ENCODE measurements at regions not wholly inside any gene's neighbourhood (a gene's known extent, or its start where the extent isn't known, plus 50 kb on each side); places are given as distances from the start of the nearest gene placed in this dataset.

GRCh38 chr1:217078959-217079358, 355.7 kb upstream of the ESRRG start:
- ATAC-seq (ENCODE audit: low FRiP score in 2 of 2) (no peak), DNase-seq (no peak)
- Histone ChIP-seq H3K9me3 (no peaks in the 10 kb centered on the region), H3K4me1 (no peaks in the 10 kb centered on the region), H3K36me3 (no peaks in the 10 kb centered on the region), H3K27me3 (no peaks in the 10 kb centered on the region), H3K27ac (no peak overlapping the region), H3K4me3 (no peak overlapping the region)
- TF ChIP-seq POLR2AphosphoS5 (IDR thresholded peaks at IDR 0.05), result no peak
- TF ChIP-seq, protein P1, sequence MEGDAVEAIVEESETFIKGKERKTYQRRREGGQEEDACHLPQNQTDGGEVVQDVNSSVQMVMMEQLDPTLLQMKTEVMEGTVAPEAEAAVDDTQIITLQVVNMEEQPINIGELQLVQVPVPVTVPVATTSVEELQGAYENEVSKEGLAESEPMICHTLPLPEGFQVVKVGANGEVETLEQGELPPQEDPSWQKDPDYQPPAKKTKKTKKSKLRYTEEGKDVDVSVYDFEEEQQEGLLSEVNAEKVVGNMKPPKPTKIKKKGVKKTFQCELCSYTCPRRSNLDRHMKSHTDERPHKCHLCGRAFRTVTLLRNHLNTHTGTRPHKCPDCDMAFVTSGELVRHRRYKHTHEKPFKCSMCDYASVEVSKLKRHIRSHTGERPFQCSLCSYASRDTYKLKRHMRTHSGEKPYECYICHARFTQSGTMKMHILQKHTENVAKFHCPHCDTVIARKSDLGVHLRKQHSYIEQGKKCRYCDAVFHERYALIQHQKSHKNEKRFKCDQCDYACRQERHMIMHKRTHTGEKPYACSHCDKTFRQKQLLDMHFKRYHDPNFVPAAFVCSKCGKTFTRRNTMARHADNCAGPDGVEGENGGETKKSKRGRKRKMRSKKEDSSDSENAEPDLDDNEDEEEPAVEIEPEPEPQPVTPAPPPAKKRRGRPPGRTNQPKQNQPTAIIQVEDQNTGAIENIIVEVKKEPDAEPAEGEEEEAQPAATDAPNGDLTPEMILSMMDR (IDR thresholded peaks at IDR 0.05), result no peak
- TF ChIP-seq EP300 (IDR thresholded peaks at IDR 0.05), result no peak
- no peak for TF ChIP-seq POLR2A (IDR thresholded peaks at IDR 0.05)
- WGBS, 2 donors, result 69 to 78% methylated on average over 1 of the region's 1 CpG

GRCh38 chr1:217078078-217078690, 355.0 kb upstream of the ESRRG start:
- Histone ChIP-seq H3K36me3 (no peaks in the 10 kb centered on the region), H3K4me3 (no peak overlapping the region), H3K4me1 (no peaks in the 10 kb centered on the region), H3K27me3 (no peaks in the 10 kb centered on the region), H3K27ac (no peak overlapping the region), H3K9me3 (no peaks in the 10 kb centered on the region)
- TF ChIP-seq POLR2AphosphoS5 (IDR thresholded peaks at IDR 0.05), result no peak
- TF ChIP-seq, protein P1 (IDR thresholded peaks at IDR 0.05), result no peak
- TF ChIP-seq EP300 (IDR thresholded peaks at IDR 0.05), result no peak
- TF ChIP-seq POLR2A (IDR thresholded peaks at IDR 0.05), result no peak
- DNase-seq (no peak), ATAC-seq (ENCODE audit: low FRiP score in 2 of 2) (no peak)
- WGBS, 2 donors, result 52 to 58% methylated on average over 5 of the region's 5 CpGs

- Histone ChIP-seq H3K27me3 (no peaks in the 10 kb centered on the region), H3K36me3 (no peaks in the 10 kb centered on the region), H3K9me3 (no peaks in the 10 kb centered on the region), H3K4me1 (no peaks in the 10 kb centered on the region), H3K27ac (no peak overlapping the region), H3K4me3 (no peak overlapping the region)
- DNase-seq (no peak), ATAC-seq (ENCODE audit: low FRiP score in 2 of 2) (no peak)
- WGBS, 2 donors, result 80 to 87% methylated on average over 3 of the region's 3 CpGs
- TF ChIP-seq EP300 (IDR thresholded peaks at IDR 0.05) (no peak), POLR2A (IDR thresholded peaks at IDR 0.05) (no peak), POLR2AphosphoS5 (IDR thresholded peaks at IDR 0.05) (no peak)
- TF ChIP-seq, protein P1 (IDR thresholded peaks at IDR 0.05), result no peak
Observed at GRCh38 chr1:217077426-217077825, 354.2 kb upstream of the ESRRG start.

DNA sequence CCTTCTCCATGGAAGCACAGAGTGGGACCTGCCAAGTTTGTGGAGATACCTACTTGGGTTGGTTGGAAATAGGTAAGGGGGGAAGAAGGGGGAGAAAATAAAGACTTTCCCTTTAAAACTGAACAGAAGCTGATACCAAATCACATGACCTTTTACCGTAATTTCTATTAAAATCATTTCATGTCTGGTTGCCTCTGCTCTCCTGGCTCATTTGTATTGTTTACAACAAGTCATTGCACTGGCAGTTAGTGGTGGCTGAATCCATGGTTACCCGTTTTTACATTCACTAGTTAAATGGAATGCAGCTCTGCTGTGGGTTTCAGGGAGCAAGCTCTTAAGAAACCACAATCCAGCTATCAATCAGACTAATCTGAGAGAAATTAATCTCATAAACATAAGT, 353.7 kb upstream of the ESRRG start:
- Histone ChIP-seq H3K9me3 (no peaks in the 10 kb centered on the region), H3K4me3 (no peak overlapping the region), H3K36me3 (no peaks in the 10 kb centered on the region), H3K27me3 (no peaks in the 10 kb centered on the region), H3K4me1 (no peaks in the 10 kb centered on the region), H3K27ac (no peak overlapping the region)
- DNase-seq (no peak), ATAC-seq (ENCODE audit: low FRiP score in 2 of 2) (no peak)
- 29 to 31% methylated on average over 2 of the region's 2 CpGs for WGBS, 2 donors
- TF ChIP-seq, protein P1 (IDR thresholded peaks at IDR 0.05), result no peak
- no peak for TF ChIP-seq POLR2AphosphoS5 (IDR thresholded peaks at IDR 0.05)

- WGBS, 2 donors, result 100% methylated on average over 1 of the region's 1 CpG
- ATAC-seq (ENCODE audit: low FRiP score in 2 of 2), result no peak
Observed at GRCh38 chr1:217072926-217073325, 349.7 kb upstream of the ESRRG start.

More at GRCh38 chr1:217072926-217073325, 349.7 kb upstream of the ESRRG start:
- H3K4me3 ChIP-seq, result no peak overlapping the region
- no peaks in the 10 kb centered on the region for H3K27me3 ChIP-seq
- no peak overlapping the region for H3K27ac ChIP-seq
- no peaks in the 10 kb centered on the region for H3K4me1 ChIP-seq
- no peaks in the 10 kb centered on the region for H3K9me3 ChIP-seq
- TF ChIP-seq, protein P1 (IDR thresholded peaks at IDR 0.05), result no peak
- TF ChIP-seq EP300 (IDR thresholded peaks at IDR 0.05) (no peak), POLR2AphosphoS5 (IDR thresholded peaks at IDR 0.05) (no peak), POLR2A (IDR thresholded peaks at IDR 0.05) (no peak)
- H3K36me3 ChIP-seq, result no peaks in the 10 kb centered on the region
- DNase-seq, result no peak
